Naive thymus-derived CD4-positive, alpha-beta T cell (primary cell): ENCODE measurements at regions not wholly inside any gene's neighbourhood (a gene's known extent, or its start where the extent isn't known, plus 50 kb on each side); places are given as distances from the start of the nearest gene placed in this dataset.

Source experiments
- ATAC-seq: fragments of 150-1000 bp; cut with Tn5 transposase; 2 replicates; pipeline ENCODE4 v1.10.0; 2021; ENCODE audit warnings: mild to moderate bottlenecking, moderate library complexity
- CTCF ChIA-PET: fragments of 350-600 bp; sonication (Branson Sonifier 250); formaldehyde crosslinking; loops from one replicate; lab custom pipeline; 2021; ENCODE audit warnings: antibody characterized with exemption; lab: Charles Lee
- POLR2A ChIA-PET: fragments of 350-600 bp; sonication (Branson Sonifier 250); formaldehyde crosslinking; loops from one replicate; lab custom pipeline; 2021; ENCODE audit warnings: antibody characterized with exemption, inconsistent platforms; lab: Charles Lee
- DNase-seq, 9 donors: peaks; one replicate each; pipeline versions ENCODE4 v3.0.0 to v3.0.0-alpha.2; 2020 to 2022; ENCODE audit warnings: mixed read lengths in 1 of 9
- H3K27ac ChIP-seq: one replicate; pipeline ENCODE4 v1.7.0; 2013; ENCODE audit warnings: mild to moderate bottlenecking, low read depth, low read length, moderate library complexity
- H3K27me3 ChIP-seq, 2 donors: one replicate each; pipeline ENCODE4 v1.7.0; 2013; ENCODE audit warnings: low read length in 2 of 2, mild to moderate bottlenecking in 2 of 2, moderate library complexity in 2 of 2; ENCODE audit not compliant: control insufficient read depth in 2 of 2, insufficient read depth in 2 of 2
- H3K36me3 ChIP-seq, 3 experiments: 1 replicate in 2 of 3; 2 replicates in 1 of 3; pipeline ENCODE4 v1.7.0; 2013; ENCODE audit warnings: low read length in 3 of 3, mild to moderate bottlenecking in 3 of 3, moderate library complexity in 1 of 3; ENCODE audit not compliant: insufficient read depth in 3 of 3, control insufficient read depth in 2 of 3
- H3K4me1 ChIP-seq, 2 donors: one replicate each; pipeline ENCODE4 v1.7.0; 2013; ENCODE audit warnings: low read length in 2 of 2, mild to moderate bottlenecking in 2 of 2, moderate library complexity in 1 of 2; ENCODE audit not compliant: control insufficient read depth in 2 of 2, insufficient read depth in 2 of 2
- H3K4me3 ChIP-seq: 2 replicates; pipeline ENCODE4 v1.7.0; 2013; ENCODE audit warnings: mild to moderate bottlenecking, low read length
- H3K9me3 ChIP-seq, 3 experiments: 1 replicate in 2 of 3; 2 replicates in 1 of 3; pipeline ENCODE4 v1.7.0; 2013; ENCODE audit warnings: low read length in 3 of 3; ENCODE audit not compliant: control insufficient read depth in 2 of 3
- H3K27ac Mint-ChIP-seq, 9 donors: one replicate each; pipeline ENCODE4 v1.8.0; 2020 to 2022; ENCODE audit warnings: mixed read lengths in 9 of 9, mild to moderate bottlenecking in 8 of 9, moderate library complexity in 5 of 9, inconsistent platforms in 2 of 9
- H3K27me3 Mint-ChIP-seq, 5 donors: one replicate each; pipeline ENCODE4 v1.8.0; 2021 to 2022; ENCODE audit warnings: mixed read lengths in 5 of 5, mild to moderate bottlenecking in 1 of 5
- H3K36me3 Mint-ChIP-seq, 5 donors: one replicate each; pipeline ENCODE4 v1.8.0; 2020 to 2022; ENCODE audit warnings: mixed read lengths in 5 of 5, mild to moderate bottlenecking in 3 of 5, inconsistent platforms in 1 of 5
- H3K4me1 Mint-ChIP-seq, 7 donors: one replicate each; pipeline ENCODE4 v1.8.0; 2020 to 2022; ENCODE audit warnings: mixed read lengths in 7 of 7, mild to moderate bottlenecking in 3 of 7, inconsistent platforms in 1 of 7
- H3K4me3 Mint-ChIP-seq, 10 donors: one replicate each; pipeline ENCODE4 v1.8.0; 2020 to 2022; ENCODE audit warnings: mild to moderate bottlenecking in 10 of 10, mixed read lengths in 10 of 10, moderate library complexity in 6 of 10, inconsistent platforms in 2 of 10
- H3K9me3 Mint-ChIP-seq, 11 donors: one replicate each; pipeline ENCODE4 v1.8.0; 2020 to 2022; ENCODE audit warnings: mixed read lengths in 11 of 11, mild to moderate bottlenecking in 4 of 11, inconsistent platforms in 1 of 11, moderate library complexity in 1 of 11
- intact Hi-C, 2 donors: fragments of 100-400 bp; cut with micrococcal nuclease; formaldehyde crosslinking; loops; one replicate each; pipeline ENCODE4 v1.15.1; 2023

GRCh38 chr9:16307626-16308195 is 562.8 kb downstream of the BNC2 start:
- no peaks in the 10 kb centered on the region for H3K4me1 ChIP-seq
- H3K4me3 ChIP-seq: no peak overlapping the region
- peaks cover 0 to 9% (median 0%) of the 10 kb centered on the region in 11 donors for H3K9me3 Mint-ChIP-seq
- DNase-seq (no peak), ATAC-seq (no peak)
- no peaks in the 10 kb centered on the region for H3K27me3 ChIP-seq
- H3K36me3 Mint-ChIP-seq: no peaks in the 10 kb centered on the region
- intact Hi-C loops: no loop called here
- H3K4me3 Mint-ChIP-seq: no peak overlapping the region
- no peak overlapping the region for H3K27ac ChIP-seq
- POLR2A ChIA-PET: no interaction called here
- no peaks in the 10 kb centered on the region for H3K36me3 ChIP-seq
- H3K27ac Mint-ChIP-seq: no peak overlapping the region
- peaks cover 0 to 7% (median 0%) of the 10 kb centered on the region in 5 donors for H3K27me3 Mint-ChIP-seq
- no peaks in the 10 kb centered on the region for H3K9me3 ChIP-seq
- no peaks in the 10 kb centered on the region for H3K4me1 Mint-ChIP-seq
- CTCF ChIA-PET: no interaction called here

GRCh38 chr9:16308645-16309044 is 561.8 kb downstream of the BNC2 start:
- H3K4me1 Mint-ChIP-seq: no peaks in the 10 kb centered on the region
- no peak overlapping the region for H3K27ac Mint-ChIP-seq
- H3K9me3 ChIP-seq: no peaks in the 10 kb centered on the region
- DNase-seq (no peak), ATAC-seq (no peak)
- ChIA-PET CTCF (no interaction called here), POLR2A (no interaction called here)
- H3K27me3 Mint-ChIP-seq: peaks cover 0 to 7% (median 0%) of the 10 kb centered on the region in 5 donors
- intact Hi-C loops: no loop called here
- H3K9me3 Mint-ChIP-seq: peaks cover 0 to 9% (median 0%) of the 10 kb centered on the region in 11 donors
- no peaks in the 10 kb centered on the region for H3K36me3 ChIP-seq
- no peak overlapping the region for H3K4me3 ChIP-seq
- H3K27ac ChIP-seq: no peak overlapping the region
- no peaks in the 10 kb centered on the region for H3K36me3 Mint-ChIP-seq
- no peaks in the 10 kb centered on the region for H3K4me1 ChIP-seq
- H3K27me3 ChIP-seq: no peaks in the 10 kb centered on the region
- H3K4me3 Mint-ChIP-seq: no peak overlapping the region

- H3K9me3 ChIP-seq: no peaks in the 10 kb centered on the region
- H3K4me1 Mint-ChIP-seq: no peaks in the 10 kb centered on the region
- no peaks in the 10 kb centered on the region for H3K4me1 ChIP-seq
- ChIA-PET CTCF (no interaction called here), POLR2A (no interaction called here)
- intact Hi-C loops: no loop called here
- H3K4me3 ChIP-seq: no peak overlapping the region
- ATAC-seq (no peak), DNase-seq (no peak)
- no peak overlapping the region for H3K27ac ChIP-seq
- no peak overlapping the region for H3K27ac Mint-ChIP-seq
- peaks cover 0 to 6% (median 0%) of the 10 kb centered on the region in 11 donors for H3K9me3 Mint-ChIP-seq
- no peaks in the 10 kb centered on the region for H3K36me3 Mint-ChIP-seq
- no peaks in the 10 kb centered on the region for H3K36me3 ChIP-seq
- H3K4me3 Mint-ChIP-seq: no peak overlapping the region
- no peaks in the 10 kb centered on the region for H3K27me3 ChIP-seq
- H3K27me3 Mint-ChIP-seq: peaks cover 0 to 7% (median 0%) of the 10 kb centered on the region in 5 donors
Measured at GRCh38 chr9:16309082-16309468, 561.4 kb downstream of the BNC2 start.

GRCh38 chr9:16309469-16310271 is 560.8 kb downstream of the BNC2 start:
- Histone ChIP-seq H3K4me3 (no peak overlapping the region), H3K4me1 (no peaks in the 10 kb centered on the region), H3K27me3 (no peaks in the 10 kb centered on the region), H3K36me3 (no peaks in the 10 kb centered on the region), H3K27ac (no peak overlapping the region), H3K9me3 (no peaks in the 10 kb centered on the region)
- H3K27me3 Mint-ChIP-seq: peaks cover 0 to 3% (median 0%) of the 10 kb centered on the region in 5 donors
- H3K4me1 Mint-ChIP-seq: no peaks in the 10 kb centered on the region
- ChIA-PET POLR2A (no interaction called here), CTCF (no interaction called here)
- H3K36me3 Mint-ChIP-seq: no peaks in the 10 kb centered on the region
- DNase-seq (no peak), ATAC-seq (no peak)
- intact Hi-C loops: no loop called here
- no peak overlapping the region for H3K4me3 Mint-ChIP-seq
- H3K9me3 Mint-ChIP-seq: peaks cover 0 to 6% (median 0%) of the 10 kb centered on the region in 11 donors
- no peak overlapping the region for H3K27ac Mint-ChIP-seq

GRCh38 chr9:16310278-16311110 is 560.0 kb downstream of the BNC2 start:
- H3K4me3 Mint-ChIP-seq: no peak overlapping the region

GRCh38 chr9:16312116-16312515 is 558.4 kb downstream of the BNC2 start:
- Histone ChIP-seq H3K9me3 (no peaks in the 10 kb centered on the region), H3K27ac (no peak overlapping the region), H3K36me3 (no peaks in the 10 kb centered on the region), H3K4me3 (no peak overlapping the region), H3K4me1 (no peaks in the 10 kb centered on the region), H3K27me3 (no peaks in the 10 kb centered on the region)
- no peak for DNase-seq
- CTCF ChIA-PET: no interaction called here
- Mint-ChIP-seq H3K27me3 (no peaks in the 10 kb centered on the region), H3K36me3 (no peaks in the 10 kb centered on the region), H3K4me3 (no peak overlapping the region), H3K9me3 (peaks cover 0 to 5% (median 0%) of the 10 kb centered on the region in 11 donors), H3K4me1 (no peaks in the 10 kb centered on the region), H3K27ac (no peak overlapping the region)
- ATAC-seq: no peak
- POLR2A ChIA-PET: no interaction called here
- intact Hi-C loops: no loop called here

More at GRCh38 chr9:16310278-16311110, 560.0 kb downstream of the BNC2 start:
- Mint-ChIP-seq H3K27me3 (no peaks in the 10 kb centered on the region), H3K27ac (no peak overlapping the region), H3K9me3 (peaks cover 0 to 6% (median 0%) of the 10 kb centered on the region in 11 donors), H3K4me1 (no peaks in the 10 kb centered on the region), H3K36me3 (no peaks in the 10 kb centered on the region)
- no peak overlapping the region for H3K27ac ChIP-seq
- ChIA-PET CTCF (no interaction called here), POLR2A (no interaction called here)
- no peaks in the 10 kb centered on the region for H3K36me3 ChIP-seq
- no peaks in the 10 kb centered on the region for H3K9me3 ChIP-seq
- H3K27me3 ChIP-seq: no peaks in the 10 kb centered on the region
- DNase-seq (no peak), ATAC-seq (no peak)
- H3K4me1 ChIP-seq: no peaks in the 10 kb centered on the region
- intact Hi-C loops: no loop called here
- H3K4me3 ChIP-seq: no peak overlapping the region
